NCI-H345 treated with DMSO at 0.1 percent for 48 hours (cell line): ENCODE measurements at regions not wholly inside any gene's neighbourhood (a gene's known extent, or its start where the extent isn't known, plus 50 kb on each side); places are given as distances from the start of the nearest gene placed in this dataset.
A peak's percentile ranks its signal among the peaks of the same experiment; 100 is the strongest.

Experiments
- DNase-seq: peaks from one replicate; lab custom pipeline; 2025; ENCODE audit not compliant: unreplicated experiment; lab: John Stamatoyannopoulos, UW

- DNase-seq = no peak
Measured at GRCh38 chr7:10799475-10799874, 174.2 kb upstream of the PHF14 start.

GRCh38 chr7:10802011-10802410 lies 171.7 kb upstream of the PHF14 start:
- DNase-seq = no peak

GRCh38 chr7:10802526-10802925 lies 171.1 kb upstream of the PHF14 start:
- DNase-seq = no peak

GRCh38 chr7:10803720-10804119 lies 170.0 kb upstream of the PHF14 start:
- DNase-seq = no peak

GRCh38 chr7:10804770-10805169 lies 168.9 kb upstream of the PHF14 start:
- DNase-seq = no peak

GRCh38 chr7:10815546-10815945 lies 158.1 kb upstream of the PHF14 start:
- DNase-seq = no peak

- no peak for DNase-seq
Measured at GRCh38 chr7:10821156-10821555, 152.5 kb upstream of the PHF14 start.

GRCh38 chr7:10824154-10824553 lies 149.5 kb upstream of the PHF14 start:
- no peak for DNase-seq

GRCh38 chr7:10838228-10838627 lies 135.4 kb upstream of the PHF14 start:
- DNase-seq = no peak

GRCh38 chr7:10845225-10845624 lies 128.4 kb upstream of the PHF14 start:
- no peak for DNase-seq

- no peak for DNase-seq
Measured at GRCh38 chr7:10855583-10855982, 118.1 kb upstream of the PHF14 start.

GRCh38 chr7:10860516-10860915 lies 113.2 kb upstream of the PHF14 start:
- no peak for DNase-seq

GRCh38 chr7:10863476-10863875 lies 110.2 kb upstream of the PHF14 start:
- no peak for DNase-seq

- DNase-seq = no peak
Measured at GRCh38 chr7:10874666-10875065, 99.0 kb upstream of the PHF14 start.

- no peak for DNase-seq
Measured at GRCh38 chr7:10875080-10875479, 98.6 kb upstream of the PHF14 start.

GRCh38 chr7:10888861-10889260 lies 84.8 kb upstream of the PHF14 start:
- DNase-seq = no peak

GRCh38 chr7:10889266-10889898 lies 84.3 kb upstream of the PHF14 start:
- peak; percentile 50 for DNase-seq

- DNase-seq = no peak
Measured at GRCh38 chr7:10908600-10908999, 65.1 kb upstream of the PHF14 start.

- DNase-seq = no peak
Measured at GRCh38 chr7:10910447-10910846, 63.2 kb upstream of the PHF14 start.

- DNase-seq = no peak
Measured at GRCh38 chr7:10912077-10912476, 61.6 kb upstream of the PHF14 start.

- no peak for DNase-seq
Measured at GRCh38 chr7:10913457-10913856, 60.2 kb upstream of the PHF14 start.

GRCh38 chr7:10918093-10918590 lies 55.5 kb upstream of the PHF14 start:
- no peak for DNase-seq

- no peak for DNase-seq
Measured at GRCh38 chr7:10919923-10920322, 53.7 kb upstream of the PHF14 start.
